CD4-positive, alpha-beta T cell treated with Interleukin-17A for 4 hours (primary cell): ENCODE measurements at regions not wholly inside any gene's neighbourhood (a gene's known extent, or its start where the extent isn't known, plus 50 kb on each side); places are given as distances from the start of the nearest gene placed in this dataset.
"Not testable (repeated sequence)": the region's sequence is repeated elsewhere in the genome, so short reads cannot be mapped to it uniquely, and the experiment has no call there.

Source experiments
- DNase-seq: peaks from one replicate; pipeline ENCODE4 v3.0.0-alpha.2; 2020; ENCODE audit warnings: mixed read lengths

DNA sequence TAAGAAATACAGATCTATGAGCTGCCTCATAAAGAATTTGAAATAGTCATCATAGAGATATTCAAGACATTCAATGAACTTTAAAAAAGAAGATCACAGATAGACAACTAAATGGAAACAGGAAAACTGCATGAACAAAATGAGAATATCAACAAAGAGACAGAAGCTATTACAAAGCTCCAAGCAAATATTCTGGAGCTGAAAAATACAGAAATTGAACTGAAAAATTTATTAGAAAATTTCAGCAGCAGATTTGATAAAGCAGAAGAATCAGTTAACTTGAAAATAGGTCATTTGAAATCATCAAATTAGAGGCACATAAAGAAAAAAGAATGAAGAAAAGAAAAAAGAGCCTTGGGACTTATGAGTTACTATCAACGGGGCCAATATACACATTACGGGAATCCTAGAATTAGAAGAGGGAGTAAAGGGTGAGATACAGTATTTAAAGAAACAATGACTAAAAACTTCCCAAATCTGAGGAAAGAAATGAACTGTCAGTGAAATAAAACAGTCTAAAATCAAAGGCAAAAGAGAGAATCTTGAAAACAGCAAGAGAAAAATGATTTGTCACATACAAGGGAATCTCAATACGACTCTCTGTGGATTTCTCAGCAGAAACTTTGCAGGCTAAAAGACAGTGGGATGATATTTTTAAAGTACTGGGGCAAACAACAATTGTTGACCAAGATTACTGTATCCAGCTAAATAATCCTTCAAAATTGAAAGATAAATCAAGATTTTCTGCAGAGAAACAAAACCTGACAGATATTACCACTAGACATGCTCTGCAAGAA is 641.6 kb downstream of the ANKRD50 start:
- DNase-seq: no peak

DNA sequence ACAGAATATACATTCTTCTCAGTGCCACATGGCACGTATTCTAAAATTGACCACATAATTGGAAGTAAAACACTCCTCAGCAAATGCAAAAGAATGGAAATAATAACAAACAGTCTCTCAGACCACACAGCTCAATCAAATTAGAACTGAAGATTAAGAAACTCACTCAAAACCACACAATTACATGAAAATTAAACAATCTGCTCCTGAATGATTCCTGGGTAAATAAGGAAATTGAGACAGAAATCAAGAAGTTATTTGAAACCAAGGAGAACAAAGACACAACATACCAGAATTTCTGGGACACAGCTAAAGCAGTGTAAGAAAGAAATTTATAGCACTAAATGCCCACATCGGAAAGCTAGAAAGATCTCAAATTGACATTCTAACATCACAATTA is 637.3 kb downstream of the ANKRD50 start:
- not testable (repeated sequence) for DNase-seq

DNA sequence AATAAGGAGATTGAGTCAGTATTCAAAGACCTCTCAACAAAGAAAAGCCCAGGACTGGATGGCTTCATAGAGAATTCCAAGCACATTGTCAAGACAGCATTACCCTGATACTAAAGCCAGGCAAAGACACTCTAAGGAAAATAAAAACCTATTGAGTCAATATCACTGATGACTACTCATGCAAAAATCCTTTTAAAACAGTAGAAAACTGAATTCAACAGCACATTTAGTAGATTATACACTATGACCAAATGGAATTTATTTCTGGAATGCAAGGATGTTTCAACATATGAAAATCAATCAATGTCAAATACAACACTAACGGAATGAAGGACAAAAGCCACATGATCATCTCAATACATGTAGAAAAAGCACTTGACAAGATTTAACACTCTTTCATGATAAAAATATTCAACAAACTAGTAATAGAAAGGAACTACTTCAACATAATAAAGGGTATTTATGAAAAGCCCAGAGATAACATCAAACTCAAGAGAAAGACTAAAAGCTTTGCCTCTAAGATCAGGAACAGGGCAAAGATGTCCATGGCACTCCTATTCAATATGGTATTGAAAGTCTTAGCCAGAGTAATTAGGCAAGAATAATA is 633.3 kb downstream of the ANKRD50 start:
- no peak for DNase-seq

DNA sequence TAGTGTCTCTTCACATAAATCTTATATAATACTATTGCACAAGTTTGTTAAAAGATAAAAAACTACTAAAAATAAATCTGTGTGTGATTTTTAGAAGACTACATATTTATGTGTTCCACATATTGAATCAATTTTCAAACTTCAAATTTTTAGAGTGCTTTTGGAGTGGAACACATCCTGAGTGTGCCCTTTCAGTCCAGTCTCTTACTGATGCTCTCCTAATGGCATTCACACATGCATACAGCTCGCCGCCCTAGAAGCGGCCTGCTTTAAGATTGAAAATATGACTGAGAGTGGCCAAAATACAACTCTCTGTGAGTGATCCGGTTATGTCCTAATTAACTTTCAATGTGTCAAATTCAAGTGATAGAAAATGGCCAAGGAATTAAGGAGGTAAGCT is 628.8 kb downstream of the ANKRD50 start:
- DNase-seq: no peak

DNA sequence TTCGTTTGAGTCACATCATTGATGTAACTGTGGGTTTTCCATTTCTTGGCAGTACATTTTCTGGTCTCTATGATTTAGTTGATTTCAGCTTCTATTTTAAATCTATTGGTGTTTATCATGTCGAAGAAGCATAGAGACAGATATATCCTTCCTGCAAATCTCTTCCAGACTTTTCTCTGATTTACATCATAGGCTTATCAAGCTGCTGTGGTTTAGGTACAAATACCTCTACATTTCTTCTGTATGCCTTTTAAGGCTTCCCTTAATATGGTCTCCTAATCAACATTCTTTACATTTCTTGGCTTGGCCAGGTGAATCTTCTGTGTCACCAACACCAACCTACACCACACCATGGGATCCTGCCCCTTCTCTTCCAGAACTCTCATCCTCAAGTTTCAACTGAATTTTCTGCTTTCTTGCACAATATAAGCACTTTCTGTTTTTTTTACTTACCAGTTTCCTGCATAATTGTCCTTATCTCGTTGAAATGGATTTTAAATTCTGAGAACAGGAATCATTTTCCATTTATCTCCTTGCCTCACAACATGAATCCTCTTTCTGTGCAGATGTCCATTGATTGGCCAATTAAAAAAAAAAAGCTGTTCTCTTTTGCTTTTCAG is 626.9 kb downstream of the ANKRD50 start:
- no peak for DNase-seq

DNA sequence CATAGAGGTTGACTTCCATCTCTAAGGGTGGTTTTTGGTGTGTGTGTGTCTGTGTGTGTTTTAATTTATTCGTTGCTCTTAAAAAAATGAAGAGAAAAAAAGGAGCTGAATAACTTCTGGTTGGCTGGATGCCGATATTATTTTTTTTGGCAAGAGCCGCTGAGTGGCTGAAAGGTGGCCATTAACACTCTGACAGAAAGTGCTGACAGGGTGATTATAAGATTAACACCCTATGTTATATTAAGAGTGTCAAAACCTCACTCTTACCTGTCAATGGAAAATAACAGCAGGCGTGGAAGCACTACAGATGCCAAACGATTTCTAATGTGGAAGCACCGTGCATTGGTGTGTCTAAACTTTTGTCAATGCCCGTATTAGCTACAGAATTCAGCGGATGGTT is 622.5 kb downstream of the ANKRD50 start:
- DNase-seq: no peak

DNA sequence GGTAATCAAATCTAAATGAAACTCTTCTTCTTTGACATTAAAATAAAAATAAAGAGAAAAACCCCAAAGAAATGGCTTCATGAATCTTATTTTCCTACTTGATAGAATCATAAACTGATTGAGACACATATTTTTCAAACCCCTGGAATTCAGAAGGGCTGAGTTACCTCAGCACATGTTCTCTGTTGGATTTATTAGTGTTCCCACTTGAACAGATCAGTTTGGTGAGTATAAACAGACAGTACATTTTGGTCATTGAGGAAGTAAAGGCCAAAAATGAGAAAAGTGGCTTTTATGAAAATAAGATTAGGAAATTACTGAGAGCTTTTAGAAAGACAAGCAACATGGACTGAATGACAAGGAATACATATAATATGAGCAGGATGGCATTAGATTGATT is 620.4 kb downstream of the ANKRD50 start:
- DNase-seq: no peak

DNA sequence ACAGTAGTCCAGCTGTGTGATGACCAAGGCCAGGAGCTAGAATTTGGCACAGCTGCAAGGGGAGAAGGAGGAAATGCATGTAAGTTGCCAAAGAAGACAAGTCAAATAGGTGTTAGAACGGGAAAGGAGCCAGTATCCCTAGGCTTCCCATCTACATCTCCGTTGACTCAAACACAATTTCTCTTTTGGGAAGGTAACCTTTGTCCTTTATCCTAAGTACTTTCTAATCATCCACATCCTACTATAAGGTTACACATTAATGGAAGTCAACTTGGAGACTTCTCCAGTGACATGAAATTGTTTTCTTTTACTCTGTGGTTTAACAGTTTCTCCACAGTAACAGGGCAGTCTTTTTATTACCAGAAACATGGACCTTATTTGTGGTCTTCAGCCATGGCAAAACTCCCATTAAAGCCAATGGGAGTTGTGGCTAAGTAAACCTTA is 620.0 kb downstream of the ANKRD50 start:
- no peak for DNase-seq

DNA sequence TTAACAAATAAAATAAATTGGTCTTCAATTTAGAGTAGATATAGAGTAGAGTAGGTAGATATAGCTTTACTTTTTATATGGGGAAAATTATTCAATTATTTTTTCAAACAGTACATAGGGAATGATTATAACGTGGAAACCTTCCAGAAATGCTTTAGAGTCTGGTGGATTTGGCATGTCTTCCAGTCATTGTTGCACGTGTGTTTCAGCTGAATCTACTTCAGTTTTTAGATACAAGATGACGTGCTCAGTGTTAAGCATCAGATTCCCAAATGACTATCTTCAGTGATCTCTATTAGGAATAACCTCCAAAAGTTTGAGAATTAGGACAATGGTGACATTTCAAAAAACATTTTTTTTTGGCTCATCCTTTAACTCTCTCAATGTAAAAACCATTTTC is 616.9 kb downstream of the ANKRD50 start:
- no peak for DNase-seq

DNA sequence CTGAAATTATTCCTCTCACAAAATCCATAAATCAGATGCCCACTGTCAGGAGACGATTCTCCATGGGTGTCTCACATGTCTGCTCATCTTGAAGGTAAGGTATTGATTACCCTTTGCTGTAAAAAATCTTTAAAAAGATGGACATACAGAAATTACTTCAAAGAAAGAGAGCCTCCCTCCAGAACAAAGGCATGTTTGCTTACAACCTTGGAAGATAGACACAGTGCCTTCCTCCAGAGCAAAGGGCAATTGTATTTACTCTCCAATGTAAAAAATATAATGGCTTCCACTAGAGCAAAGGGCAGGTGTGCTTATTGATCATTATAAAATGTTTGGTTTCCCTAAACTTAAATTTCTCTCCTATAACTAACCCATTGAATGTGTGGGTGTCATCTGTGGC is 616.2 kb downstream of the ANKRD50 start:
- no peak for DNase-seq

DNA sequence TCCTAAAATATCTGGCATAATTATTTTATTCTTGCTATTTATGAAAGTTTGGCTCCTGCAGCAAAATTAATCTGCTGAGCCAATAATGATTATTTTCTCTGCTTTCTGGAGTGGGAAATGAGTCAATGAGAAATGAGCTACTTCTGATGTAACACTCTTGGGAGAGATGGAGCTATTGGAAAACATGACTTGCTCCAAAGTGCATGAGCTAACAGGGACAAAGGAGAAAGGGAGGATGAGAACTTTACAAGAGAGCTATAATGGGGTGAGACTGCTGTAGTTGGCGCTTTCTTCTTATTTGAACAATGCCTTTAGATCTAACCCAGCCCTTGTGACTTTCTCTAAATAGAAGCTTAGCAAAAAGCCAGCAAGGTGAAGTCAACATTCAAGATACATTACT is 615.1 kb downstream of the ANKRD50 start:
- DNase-seq: no peak

DNA sequence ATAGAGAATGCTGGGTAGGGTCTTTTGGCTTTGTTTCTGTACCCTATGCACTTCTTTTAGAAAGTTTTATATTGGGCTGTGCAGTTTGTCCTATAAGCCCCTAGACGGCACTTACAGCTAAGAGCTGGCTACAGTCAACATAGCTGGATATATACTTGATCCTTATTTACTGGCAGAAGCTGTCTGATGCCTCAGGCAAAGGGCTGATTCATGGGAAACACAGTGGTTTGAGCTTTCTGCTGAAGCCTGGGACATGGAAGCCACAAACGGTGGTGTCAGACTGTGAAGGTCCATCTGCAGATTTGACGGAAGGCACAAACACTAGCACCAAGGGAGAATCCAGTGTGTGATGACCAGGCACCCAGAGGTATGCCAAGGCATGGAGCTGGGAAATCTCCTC is 608.4 kb downstream of the ANKRD50 start:
- no peak for DNase-seq

DNA sequence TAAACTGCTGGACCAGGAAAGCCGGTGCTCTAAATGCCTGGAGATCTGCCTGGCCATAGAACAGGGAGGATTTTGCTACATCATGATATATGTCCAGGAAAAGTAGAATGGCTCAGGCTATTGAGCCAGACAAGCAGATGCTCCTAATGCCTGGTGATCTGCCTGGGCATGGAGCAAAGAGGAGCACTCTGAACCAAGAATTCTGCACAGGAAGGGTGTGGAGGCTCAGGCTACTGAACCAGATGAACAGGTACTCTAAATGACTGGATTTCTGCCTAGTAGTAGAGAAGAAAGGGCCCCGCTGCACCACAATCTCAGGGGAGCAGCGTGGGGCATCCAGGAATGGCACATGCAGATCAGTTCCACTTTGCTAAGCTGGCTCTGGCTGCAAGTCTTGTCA is 607.9 kb downstream of the ANKRD50 start:
- no peak for DNase-seq

DNA sequence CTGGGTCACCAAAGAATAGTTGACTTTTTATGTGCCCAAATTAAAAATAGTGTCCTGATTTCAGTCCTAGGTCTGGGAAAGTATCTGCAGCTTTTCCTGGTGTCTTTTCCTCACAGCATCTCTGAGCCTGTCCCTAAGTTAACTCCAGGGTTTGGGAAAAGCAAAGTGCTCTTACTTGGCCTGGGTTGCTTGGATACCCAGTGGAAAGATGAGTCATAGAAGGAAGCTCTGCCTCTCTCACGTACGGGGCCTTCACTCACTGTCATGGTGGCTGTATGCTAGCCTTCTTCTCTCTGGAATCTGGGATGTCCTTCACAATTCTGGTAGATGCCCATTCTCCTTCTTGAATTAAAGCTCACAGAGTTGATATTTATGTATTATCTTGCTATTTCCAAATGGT is 607.3 kb downstream of the ANKRD50 start:
- no peak for DNase-seq

DNA sequence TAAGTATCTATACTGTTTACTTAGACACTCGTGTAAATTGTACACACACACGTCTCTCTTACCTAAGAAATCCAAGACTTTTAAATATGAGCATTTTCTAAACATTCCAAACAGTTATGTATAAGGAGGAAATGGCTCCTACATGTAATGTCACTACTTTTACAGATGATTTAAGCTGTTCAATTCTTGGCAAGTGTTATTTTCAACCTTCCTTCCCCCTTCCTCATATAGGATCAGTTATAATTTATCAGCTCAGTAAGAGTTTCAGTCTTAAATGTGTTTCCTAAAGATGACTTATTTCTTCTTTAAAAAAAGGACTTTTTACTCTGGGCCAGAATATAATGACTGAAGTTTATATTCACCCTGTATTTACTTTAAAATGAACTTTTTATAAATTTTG is 601.1 kb downstream of the ANKRD50 start:
- no peak for DNase-seq

DNA sequence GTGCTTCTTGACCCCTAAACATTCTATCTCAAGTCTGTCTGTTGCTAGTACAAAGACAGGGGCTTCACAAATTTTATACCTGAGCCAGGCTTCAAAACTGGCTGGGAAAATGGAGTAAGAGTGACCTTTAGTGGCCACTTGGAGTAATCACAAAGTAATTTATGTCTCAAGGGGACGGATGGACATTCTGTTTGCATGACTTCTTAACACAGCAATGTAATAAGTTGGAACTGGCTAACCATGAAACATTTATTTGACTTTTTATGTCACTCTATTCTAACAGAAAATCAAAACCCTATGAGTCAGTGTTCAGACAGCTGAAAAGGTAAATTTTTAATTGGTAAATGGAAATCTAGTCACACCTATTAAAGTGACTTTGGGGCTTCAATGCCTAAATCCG is 600.6 kb downstream of the ANKRD50 start:
- no peak for DNase-seq

DNA sequence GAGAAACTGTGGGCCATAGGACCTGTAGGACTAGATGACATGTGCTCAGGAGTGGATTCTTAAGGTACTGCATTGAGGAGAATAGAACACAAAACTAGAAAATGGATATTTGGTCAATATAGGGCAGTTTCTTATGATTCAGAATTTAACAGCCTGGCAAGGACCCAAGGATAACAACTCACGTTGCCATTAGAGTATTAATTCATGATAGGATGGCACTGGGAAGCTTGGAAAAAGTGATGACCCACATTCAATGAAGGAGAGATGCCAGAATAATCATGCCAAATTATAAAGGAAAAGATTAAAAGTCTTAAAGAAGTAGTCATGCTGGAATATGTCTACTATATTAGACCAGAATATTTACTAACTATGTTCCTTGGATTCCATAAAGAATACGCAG is 594.5 kb downstream of the ANKRD50 start:
- no peak for DNase-seq

DNA sequence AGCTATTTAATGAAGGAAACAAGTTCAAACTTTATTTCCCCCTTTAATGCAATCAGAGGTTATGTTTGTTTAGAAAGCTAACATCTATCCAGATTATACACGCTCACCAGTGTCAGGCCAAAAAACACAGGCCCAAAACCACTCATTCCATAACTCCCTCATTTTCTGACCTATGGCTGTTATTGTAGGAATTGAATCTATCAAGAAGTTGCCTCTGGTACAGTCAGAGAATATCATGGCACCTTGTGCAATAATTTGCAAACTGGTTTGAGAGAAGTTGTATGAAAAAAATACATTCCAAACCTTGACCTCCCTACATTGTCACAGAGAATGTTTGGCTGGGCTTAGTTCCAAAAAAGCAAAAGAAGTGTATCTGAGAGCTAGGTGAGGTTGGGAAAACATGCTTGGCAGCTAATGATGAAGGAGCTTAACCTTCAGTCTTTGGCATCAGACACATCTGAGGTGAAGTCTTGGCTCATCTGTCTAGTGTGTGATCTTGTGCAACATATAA is 591.0 kb downstream of the ANKRD50 start:
- no peak for DNase-seq

DNA sequence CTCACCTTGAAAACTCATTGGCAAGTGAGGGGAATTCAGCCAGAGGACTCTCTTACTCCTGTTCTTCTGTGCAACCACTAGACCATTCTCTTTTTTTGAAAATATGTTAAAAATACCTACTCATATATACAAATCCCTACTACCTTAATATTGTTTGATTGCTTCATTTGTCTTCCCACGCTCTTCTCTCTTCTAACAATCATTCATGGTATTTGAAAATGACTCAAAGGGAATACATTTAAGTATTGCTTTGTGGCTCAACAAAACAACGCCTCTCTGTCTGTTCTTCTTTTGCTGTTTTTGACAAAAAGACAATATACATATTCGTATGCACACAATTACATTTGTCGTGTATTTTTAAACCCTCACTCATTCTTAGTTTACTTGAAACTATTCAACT is 589.4 kb downstream of the ANKRD50 start:
- no peak for DNase-seq

DNA sequence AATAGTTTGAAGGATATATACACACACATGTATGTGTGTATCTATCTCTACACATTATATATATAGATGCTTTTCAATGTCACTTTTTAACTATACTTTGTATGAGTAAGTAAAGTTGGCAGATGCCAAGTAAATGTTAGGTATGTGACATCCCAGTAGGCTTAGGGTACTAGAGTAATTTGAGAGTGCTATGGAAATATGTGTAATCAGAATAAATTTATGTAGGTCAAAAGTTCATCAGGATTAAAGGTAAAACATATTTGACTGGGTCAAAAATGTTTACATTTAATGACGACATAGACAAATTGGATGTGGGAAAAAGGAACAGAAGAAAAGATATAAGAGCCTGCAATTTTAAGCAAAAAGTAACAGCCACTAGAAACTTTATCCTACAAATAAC is 588.8 kb downstream of the ANKRD50 start:
- DNase-seq: no peak

DNA sequence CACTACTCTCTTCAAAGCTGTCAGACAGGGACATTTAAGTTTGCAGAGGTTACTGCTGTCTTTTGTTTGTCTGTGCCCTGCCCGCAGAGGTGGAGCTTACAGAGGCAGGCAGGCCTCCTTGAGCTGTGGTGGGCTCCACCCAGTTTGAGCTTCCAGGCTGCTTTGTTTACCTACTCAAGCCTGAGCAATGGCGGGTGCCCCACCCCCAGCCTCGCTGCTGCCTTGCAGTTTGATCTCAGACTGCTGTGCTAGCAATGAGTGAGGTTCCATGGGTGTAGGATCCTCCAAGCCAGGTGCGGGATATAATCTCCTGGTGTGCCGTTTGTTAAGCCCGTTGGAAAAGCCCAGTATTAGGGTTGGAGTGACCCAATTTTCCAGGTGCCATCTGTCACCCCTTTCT is 581.2 kb downstream of the ANKRD50 start:
- not testable (repeated sequence) for DNase-seq

DNA sequence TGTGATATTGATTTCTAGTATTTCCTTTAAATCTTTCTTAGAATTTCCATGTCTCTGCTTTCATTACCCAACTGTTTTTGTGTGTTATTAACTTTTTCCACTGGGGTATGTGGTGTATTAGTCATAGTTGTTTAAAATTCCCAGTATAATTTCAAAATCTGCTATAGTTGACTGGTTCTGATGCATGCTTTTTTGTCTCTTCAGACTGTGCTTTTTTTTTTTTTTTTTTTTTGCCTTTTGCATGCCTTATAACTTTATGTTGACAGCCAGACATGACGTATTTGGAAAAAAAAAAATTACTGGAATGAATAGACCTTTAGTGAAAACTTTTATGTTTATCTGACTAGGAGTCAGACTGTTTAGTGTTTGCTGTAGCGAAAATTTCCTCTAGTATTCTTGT is 580.4 kb downstream of the ANKRD50 start:
- DNase-seq: no peak

DNA sequence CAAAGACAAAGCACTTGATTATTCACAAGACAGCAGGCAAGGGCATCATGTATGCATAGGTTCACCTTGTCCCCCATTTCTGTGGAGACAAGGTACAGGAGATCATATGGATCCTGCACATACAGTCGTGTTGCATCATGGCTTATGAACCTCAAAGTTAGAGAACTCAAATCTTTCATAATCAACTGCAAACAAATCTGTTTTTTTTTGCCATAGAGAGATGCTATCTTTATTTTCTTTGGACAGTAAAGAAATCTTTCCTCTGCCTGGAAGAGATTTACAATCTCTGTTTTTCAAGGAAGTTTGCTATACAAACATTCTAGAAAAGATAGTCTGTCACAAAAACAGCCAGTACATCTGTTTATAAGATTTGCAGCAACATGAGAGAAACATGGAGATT is 578.8 kb downstream of the ANKRD50 start:
- no peak for DNase-seq

DNA sequence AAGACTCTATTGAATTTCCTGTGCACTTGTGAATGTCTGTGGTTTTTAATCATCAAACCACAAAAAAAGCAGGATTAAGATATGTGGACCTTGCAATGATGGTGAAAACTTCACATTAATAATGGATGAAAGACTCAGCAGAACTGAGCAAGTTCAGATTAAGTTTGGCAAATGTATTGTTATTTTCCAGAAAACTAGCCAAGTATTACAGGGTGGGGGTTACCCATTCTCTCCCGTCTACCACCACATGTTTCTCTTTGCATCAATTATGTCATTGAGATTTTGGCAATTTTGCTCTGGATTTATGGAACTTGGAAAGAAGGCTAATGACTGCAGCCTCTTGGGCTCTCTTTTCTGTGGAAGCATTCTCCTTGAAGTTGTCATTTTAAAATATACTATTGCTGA is 577.1 kb downstream of the ANKRD50 start:
- DNase-seq: no peak
